NCI-H345 (cell line): ENCODE measurements at regions not wholly inside any gene's neighbourhood (a gene's known extent, or its start where the extent isn't known, plus 50 kb on each side); places are given as distances from the start of the nearest gene placed in this dataset.
A peak's percentile ranks its signal among the peaks of the same experiment; 100 is the strongest.
"Not testable (repeated sequence)": the region's sequence is repeated elsewhere in the genome, so short reads cannot be mapped to it uniquely, and the experiment has no call there.

Experiments
- DNase-seq: peaks from one replicate; lab custom pipeline; 2025; lab: John Stamatoyannopoulos, UW

GRCh38 chr6:154632119-154632518, 101.1 kb upstream of the SCAF8 start:
- DNase-seq, result no peak

GRCh38 chr6:154637392-154637791, 95.8 kb upstream of the SCAF8 start:
- DNase-seq, result no peak

- DNase-seq, result no peak
These were observed 94.8 kb upstream of the SCAF8 start for GRCh38 chr6:154638369-154638768.

- DNase-seq, result not testable (repeated sequence)
These were observed 94.0 kb upstream of the SCAF8 start for GRCh38 chr6:154639196-154639595.

- DNase-seq, result no peak
These were observed 84.9 kb upstream of the SCAF8 start for GRCh38 chr6:154648188-154648887.

- no peak for DNase-seq
These were observed 84.4 kb upstream of the SCAF8 start for GRCh38 chr6:154648888-154649205.

- DNase-seq, result no peak
These were observed 83.5 kb upstream of the SCAF8 start for GRCh38 chr6:154649721-154650120.

- DNase-seq, result no peak
These were observed 82.9 kb upstream of the SCAF8 start for GRCh38 chr6:154650351-154650750.

GRCh38 chr6:154651656-154652055, 81.6 kb upstream of the SCAF8 start:
- no peak for DNase-seq

- DNase-seq, result no peak
These were observed 79.8 kb upstream of the SCAF8 start for GRCh38 chr6:154653385-154653784.

- no peak for DNase-seq
These were observed 79.4 kb upstream of the SCAF8 start for GRCh38 chr6:154653853-154654252.

GRCh38 chr6:154656660-154657059, 76.6 kb upstream of the SCAF8 start:
- DNase-seq, result no peak

GRCh38 chr6:154661768-154662167, 71.4 kb upstream of the SCAF8 start:
- DNase-seq, result no peak

- DNase-seq, result no peak
These were observed 68.9 kb upstream of the SCAF8 start for GRCh38 chr6:154664287-154664686.

- DNase-seq, result no peak
These were observed 65.1 kb upstream of the SCAF8 start for GRCh38 chr6:154668156-154668555.

- DNase-seq, result no peak
These were observed 61.1 kb upstream of the SCAF8 start for GRCh38 chr6:154672086-154672485.

- DNase-seq, result no peak
These were observed 59.3 kb upstream of the SCAF8 start for GRCh38 chr6:154673919-154674318.

GRCh38 chr6:154675602-154676088, 57.6 kb upstream of the SCAF8 start:
- DNase-seq, result peak; percentile 95

- no peak for DNase-seq
These were observed 50.5 kb upstream of the SCAF8 start for GRCh38 chr6:154682633-154683125.
